Fibroblast of skin of right biceps (primary cell): ENCODE measurements at regions not wholly inside any gene's neighbourhood (a gene's known extent, or its start where the extent isn't known, plus 50 kb on each side); places are given as distances from the start of the nearest gene placed in this dataset.

Source experiments
- DNase-seq: peaks from one replicate; pipeline ENCODE4 v3.0.0-alpha.2; 2013

DNA sequence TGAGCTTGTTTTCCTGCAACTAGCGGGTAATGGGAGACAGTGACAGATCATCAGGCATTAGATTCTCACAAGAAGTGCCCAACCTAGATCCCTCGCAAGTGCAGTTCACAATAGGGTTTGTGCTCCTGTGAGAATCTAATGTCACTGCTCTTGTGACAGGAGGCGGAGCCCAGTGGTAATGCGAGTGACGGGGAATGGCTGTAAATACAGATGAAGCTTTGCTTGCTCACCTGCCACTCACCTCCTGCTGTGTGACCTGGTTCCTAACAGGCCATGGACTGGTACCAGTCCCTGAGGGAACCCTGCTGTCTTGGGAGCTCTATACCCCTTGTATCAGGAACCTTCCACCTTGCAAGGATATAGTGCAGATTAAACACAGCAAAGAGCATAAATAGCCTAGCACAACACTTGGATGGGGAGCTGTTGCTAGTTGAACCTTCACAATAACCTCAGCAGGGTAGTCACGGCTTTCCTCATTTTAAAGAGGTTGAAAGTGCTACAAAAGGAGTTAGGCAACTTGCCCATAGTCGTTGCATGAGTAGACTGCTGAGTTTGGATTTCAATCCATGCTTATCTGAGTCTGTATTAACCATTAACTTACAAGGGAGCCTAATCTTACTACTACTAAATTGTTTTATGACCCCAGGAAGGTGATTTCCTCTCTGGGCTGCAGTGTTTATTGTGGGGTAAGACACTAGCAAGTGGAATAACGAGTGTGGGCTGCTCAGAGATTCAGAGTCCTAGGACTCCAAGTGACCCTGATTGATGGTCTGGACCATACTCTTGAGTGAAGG lies 156.6 kb upstream of the ZFHX3 start:
- DNase-seq: no peak

DNA sequence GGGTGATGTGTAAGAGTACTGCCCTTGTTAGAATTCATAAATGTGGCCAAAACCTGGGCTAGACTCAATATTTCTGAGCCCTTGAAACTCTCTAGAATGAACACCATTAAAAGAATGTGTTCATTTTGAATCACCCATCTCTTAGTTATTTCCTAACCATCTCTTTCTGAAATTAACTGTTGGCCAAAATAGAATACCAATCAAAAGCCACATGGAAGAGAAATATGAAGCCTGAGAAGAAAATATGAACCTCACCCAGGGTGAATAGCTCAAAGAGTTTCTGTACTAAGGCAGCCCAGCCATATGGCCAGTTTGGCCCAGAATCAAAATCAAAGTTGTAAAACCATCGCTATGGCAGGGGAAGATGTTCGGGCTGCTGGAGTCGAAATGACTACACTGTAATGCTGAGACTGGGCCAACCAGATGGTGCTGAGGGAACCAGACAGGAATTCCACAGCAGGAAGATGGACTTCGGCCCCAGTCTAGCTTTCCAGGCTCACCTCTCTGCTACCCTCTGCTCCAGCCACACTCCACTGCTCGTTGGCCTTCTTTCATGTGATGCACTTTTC lies 154.3 kb upstream of the ZFHX3 start:
- peak; percentile 98 for DNase-seq

DNA sequence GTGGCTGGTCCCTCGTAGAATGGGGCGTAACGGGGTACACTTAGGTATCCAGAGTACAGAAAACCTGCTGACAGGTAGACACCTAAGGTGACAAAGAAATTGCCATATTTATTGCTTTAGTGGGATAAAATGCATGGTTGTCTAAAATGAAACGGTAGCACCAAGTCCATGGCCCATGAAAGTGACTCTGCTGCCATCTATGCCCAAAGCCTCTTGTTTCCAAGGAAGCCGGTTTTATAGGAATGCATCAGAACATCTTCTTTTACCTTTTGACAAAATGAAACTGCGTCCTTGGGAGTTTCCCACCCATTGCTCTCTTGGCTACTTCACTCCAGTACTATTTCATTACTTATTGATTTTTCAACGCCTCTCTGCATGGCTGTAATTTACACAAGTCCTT lies 151.3 kb upstream of the ZFHX3 start:
- DNase-seq: no peak

DNA sequence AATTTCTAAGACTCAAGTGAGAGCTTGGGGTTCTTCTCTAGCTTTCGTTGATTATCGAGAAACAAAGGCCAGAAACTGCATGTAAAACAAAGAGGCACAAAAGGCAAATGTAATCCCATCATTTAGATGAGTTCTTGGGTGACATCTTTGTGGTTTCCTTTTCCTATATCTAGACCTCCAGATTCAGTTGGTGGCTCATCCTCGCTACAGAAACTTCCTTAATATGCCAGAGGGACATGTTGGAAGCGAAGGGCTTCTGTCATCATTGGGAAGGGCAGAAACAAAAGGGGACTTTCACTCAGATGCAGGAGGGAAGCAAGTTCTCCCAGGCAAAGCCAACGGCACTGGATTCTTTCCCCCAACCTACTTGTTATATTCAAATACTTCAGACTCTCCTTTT lies 150.6 kb upstream of the ZFHX3 start:
- no peak for DNase-seq

DNA sequence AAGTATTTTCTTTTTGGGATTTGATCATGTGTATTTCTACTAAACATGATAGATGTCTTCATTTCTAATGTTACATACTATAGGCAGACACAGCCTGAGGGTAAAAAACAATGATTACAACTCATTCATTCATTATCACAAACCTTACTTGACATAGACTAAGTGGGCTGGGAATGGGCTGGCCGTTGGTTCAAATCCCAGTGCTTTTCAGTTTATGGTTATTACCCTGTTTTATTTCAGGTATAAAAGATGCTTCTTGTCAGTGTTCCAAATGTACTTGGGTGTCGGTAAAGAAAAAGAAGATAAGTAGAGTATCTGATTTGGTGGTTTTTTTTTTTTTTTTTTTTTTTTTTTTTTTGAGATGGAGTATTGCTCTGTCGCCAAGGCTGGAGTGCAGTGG lies 149.7 kb upstream of the ZFHX3 start:
- no peak for DNase-seq

DNA sequence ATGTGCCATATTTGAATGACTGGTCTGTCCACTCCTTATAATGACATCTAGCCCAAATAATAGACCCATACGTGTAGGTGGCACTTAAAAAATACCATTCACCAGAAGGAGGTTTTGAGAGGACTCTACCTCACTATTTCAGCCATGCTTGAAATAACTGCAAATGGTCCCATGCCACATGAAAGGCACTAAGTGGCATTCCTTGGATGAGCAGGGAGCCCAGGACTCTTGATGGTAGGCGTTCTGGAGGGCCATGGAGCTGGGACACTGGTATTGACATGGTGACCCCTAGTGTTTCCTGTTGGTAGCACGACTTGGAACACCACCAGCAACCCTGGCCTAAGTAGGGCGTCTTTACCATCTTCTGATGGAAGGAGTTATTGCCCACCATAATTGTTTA lies 148.7 kb upstream of the ZFHX3 start:
- DNase-seq: peak; percentile 53

DNA sequence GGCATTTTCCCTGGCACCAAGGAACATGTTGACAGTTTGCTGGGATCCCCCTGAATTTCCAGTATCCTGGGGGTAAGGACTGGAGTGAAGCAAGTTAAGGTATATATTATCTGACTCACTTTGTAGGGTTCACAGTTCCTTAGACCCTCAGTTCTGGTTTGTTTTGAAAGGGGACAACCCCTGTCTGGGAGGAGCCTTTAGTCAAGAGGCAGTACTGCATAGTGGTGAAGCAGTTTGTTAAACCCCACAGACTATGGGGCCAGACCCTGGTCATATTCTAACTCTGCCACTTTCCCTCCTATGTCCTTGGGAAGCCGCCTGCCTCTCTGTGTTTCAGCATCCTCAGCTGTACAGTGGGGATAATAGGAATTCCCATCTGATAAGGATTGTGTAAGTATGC lies 145.5 kb upstream of the ZFHX3 start:
- no peak for DNase-seq

DNA sequence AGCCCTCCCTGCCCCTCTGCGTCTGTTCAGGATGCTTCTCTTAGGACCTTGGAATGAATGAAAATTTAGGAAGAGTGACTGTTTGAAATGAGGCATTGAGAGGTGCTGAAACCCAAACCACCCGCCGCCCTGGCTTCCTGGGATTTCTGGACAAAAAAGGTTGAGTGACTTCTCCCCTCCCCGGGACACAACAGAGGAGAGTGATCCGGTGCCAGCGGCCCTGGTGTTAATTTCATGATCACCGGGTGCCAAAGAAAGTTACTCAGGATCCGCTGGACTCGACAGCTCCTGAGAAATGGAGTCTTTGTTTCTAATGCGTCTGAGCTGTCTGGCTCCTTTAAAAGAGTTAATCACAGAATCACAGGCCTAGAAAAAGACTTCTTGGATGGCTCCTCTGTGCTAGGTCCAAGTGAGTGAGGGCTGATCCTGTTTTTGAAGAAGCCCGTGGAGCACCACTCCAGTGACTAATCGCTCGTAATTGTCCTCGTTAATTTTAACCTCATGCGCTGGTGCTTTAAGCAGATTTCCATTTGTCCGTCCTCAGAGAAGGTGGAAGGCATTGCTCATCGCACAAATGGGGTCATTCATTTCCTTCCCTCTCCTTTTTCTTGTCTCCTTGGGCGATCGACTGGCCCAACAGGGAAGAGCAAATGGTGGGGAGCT lies 144.4 kb upstream of the ZFHX3 start:
- DNase-seq: peak; percentile 56

DNA sequence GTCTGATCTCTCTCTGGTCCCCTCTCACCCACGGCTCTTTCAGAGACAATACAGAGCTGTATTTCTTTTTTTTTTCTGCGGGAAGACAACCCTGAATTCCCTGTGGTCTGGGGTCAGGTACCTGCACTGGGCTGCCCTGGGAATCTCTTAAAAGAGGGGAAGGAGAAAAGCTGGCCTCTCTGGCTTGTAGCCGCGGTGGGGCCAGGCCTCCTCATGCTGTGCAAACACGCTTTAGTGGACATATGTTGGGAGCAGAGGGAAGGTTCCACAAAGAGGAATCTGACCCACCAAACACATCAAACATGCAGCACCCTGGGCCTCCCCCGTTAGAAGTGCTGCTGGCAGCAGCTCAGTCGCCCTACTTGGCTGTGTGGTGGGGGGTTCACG lies 143.7 kb upstream of the ZFHX3 start:
- DNase-seq: no peak

DNA sequence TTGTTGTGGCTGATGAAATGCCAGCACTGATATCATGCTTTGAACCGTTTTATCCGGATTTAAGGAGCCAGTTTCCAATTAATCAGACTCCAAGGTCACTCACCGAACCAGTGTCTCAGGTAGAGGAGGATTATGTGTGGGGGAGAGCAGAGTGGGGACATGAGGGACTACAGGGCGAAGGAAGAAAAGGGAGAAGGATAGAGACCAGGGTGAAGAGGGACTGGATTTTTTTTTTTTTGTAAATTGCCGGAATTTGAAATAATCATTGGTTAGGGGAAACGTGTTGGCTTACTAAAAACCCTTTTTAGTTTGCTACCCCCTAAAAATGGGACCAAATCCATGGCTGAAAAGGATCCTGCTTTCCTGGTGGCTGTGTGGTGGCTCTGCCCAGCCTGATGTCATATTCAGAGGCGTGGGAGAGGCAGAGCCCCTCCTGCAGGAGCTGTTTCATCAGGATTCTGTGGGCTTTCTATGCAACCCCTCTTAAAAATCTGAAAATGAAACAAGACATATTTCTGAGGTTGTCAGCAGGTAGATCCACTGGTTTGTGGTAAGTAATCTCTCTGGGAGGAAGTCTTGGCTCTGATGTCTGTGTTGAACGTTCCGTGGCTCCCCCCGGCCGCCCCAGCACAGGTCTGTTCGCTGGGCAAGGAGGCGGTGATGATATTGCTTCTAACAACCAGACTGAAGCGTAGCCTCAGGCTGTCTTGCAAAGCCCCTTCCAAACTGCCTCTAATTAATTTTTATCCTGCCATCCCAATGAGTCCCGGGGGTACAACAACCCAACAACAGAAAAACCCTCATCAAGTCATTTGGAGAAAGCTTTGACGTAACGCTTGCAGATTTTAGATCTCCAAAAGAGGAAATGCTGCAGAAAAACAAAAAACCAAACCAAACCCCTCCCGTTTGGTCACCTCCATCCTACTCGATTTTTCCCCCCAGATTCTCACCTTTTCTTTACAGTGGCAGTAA lies 143.0 kb upstream of the ZFHX3 start:
- DNase-seq: no peak

DNA sequence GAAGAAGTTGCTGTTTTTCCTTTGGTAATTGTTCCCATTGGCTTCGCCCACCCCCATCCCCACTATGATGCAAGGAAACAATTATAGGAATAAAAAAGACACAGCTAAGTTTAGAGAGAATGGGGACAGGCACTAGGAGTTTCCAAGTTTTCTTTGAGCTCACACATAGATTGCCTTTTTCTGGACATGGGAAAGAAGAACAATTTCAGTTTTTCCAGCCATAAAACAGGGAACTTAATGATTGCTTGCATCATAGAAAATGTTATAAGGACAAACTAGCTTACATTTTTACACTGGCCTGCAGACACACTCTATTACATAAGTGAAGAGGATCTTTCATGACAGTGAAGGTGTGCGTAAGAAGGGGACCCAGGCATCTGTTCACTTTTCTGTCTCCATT lies 142.3 kb upstream of the ZFHX3 start:
- DNase-seq: no peak

DNA sequence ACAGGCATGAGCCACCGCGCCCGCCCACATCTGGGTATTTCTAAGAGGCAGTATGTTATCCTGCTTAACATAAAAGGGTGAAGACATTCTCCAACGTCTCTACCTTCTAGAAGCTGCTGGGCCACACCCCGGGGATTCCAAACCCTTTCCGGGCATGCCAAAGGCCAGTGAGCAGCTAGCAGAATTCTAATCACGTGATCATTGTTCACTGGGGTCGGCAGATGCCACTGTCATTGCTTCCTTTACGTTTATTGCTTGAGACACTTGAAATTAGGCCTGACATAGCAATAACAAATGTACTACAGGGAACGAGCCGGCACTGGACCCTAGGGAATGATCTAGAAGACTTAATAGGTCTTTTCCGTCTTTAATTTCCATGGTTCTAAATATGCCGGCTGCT lies 141.2 kb upstream of the ZFHX3 start:
- DNase-seq: no peak

DNA sequence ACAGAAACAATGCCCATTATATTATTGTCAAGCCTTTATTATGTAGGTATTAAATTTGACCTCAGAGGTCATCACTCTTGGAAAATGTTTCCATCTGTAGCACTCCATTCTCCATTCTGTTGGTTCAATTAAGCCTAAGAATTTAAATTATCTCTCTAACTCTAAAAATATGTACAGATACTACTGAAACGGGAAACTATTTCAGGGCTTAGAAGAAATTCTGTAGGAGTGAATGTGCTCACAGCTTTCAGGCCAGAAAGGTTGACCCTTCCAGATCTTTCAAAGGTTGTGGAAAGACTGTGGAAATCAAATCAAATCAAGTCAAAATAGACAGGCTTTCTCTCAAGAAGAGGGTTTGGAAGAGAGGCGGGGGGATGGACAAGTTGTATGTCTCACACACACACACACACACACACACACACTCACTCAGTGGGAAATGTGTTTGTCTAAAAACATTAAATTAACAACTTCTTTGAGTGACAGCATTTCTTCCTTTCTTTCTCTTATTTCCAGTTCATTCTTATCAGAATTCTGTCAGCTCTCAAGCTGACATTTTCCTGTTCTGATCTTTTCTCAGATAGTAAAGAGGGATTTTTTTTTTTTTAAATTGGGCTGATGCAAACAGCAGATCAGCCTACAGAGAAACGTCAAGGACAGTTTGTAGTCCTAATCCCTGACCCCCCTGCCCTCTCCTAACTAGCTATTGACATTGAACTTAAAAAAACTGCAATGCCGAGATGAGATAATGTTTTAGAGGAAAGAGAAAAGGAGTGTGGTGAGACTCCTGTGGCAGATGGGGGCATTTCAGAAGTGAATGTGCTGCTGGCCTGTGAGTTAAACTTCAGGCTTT lies 139.0 kb upstream of the ZFHX3 start:
- no peak for DNase-seq

DNA sequence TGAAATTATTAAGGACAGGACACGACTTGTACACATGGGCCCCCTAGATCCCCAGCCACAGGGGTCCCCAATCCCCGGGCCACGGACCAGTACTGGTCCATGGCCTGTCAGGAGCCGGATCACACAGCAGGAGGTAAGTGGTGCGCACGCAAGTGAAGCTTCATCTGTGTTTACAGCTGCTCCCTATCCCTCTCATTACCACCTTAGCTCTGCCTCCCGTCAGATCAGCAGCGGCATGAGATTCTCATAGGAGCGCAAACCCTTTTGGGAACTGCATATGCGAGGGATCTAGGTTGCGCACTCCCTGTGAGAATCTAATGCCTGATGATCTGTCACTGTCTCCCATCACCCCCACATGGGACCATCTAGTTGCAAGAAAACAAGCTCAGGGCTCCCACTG lies 137.8 kb upstream of the ZFHX3 start:
- no peak for DNase-seq

DNA sequence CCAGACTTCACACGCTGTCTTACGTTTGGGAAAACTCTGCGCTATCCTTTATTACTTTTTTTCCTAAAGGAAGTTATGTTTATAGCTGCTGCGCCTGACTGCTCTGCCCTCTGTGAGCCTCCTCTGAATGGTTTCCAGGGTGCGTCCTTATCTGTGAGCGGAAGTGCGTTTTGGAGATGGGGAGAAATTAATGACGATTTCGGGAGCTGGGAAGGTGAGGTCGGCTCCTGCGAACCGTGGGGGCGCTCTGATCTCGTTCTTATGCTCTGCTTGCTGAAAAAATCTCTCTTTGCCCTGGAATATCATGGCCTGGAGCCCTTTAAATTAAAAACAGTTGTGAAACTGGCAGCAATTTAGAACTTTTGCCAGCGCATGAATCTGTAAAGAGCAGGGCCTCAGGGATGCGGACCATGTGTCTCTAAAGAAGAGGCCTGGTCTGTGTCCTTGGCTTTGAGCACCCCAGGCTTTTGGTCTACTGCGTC lies 135.7 kb upstream of the ZFHX3 start:
- DNase-seq: peak; percentile 48

DNA sequence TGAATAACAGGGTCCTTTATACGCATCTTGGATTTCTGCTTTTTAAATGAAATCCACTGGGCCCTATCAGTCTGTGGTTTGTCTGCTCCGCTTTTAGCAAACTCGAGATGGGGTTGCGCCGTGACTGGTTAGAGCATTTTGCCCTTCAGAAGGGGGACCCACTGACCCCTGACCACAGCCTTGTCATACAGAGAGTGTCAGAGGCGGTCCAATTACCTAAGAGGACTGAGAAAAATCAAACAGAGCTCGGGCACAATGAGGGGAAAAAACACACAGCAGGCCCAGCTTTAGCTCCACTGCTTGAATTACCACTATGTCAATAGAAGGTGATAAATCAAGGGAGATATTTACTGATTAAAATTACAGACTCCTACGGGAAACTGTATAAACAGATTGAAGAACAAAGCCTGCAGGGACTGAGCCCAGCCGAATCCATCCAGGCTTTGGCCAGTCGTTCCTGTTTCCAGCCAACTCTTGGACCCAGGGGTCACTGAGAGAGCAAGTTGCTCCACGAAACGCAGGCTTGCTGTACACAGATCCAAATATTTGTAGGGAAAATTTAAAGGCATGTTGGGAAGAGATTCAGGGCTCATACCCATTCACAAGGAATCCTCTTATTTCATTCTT lies 131.9 kb upstream of the ZFHX3 start:
- no peak for DNase-seq

DNA sequence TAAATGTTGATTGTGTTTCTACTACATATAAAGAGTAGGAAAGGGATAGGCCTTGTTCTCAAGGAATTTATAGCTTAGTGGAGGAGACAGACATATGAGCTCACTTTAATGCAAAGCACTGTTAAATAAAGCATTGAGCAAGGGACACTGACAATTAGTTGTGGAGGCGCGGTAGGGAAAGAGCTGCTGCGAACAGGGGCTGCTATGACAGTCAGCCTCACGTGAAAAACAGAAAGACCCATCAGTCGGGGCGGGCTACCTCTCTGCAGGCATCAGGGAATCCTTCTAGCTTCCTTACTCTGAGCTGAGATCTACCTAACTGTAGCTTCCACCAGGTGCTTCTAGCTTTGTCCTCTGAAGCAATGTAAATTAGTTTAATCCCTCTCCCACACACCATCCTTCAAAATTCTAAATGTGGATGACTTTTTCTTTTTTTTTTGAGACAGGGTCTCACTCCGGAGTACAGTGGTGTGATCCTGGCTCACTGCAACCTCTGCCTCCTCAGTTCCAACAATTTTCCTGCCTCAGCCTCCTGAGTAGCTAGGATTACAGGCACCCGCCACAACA lies 129.9 kb upstream of the ZFHX3 start:
- DNase-seq: no peak

DNA sequence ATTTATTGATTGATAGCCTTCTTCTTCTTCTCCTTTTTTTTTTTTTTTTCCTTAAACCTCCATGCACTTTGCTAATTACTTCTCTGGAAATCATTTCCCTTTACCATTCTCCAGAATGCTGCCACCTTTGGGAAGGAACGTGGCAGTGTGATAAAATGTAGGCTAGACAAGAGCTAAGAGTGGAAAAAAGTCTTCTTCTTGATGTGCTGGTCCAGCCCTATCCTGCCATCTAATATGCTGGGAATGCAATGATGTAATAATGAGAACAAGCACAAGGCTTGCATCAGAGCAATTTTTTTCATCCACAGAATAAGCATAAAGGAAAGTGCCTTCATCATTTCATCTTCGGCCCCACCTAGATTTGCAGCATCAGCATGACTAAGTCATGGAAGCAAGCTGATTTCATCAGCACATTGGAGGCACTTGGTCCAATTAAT lies 128.7 kb upstream of the ZFHX3 start:
- DNase-seq: peak; percentile 92

DNA sequence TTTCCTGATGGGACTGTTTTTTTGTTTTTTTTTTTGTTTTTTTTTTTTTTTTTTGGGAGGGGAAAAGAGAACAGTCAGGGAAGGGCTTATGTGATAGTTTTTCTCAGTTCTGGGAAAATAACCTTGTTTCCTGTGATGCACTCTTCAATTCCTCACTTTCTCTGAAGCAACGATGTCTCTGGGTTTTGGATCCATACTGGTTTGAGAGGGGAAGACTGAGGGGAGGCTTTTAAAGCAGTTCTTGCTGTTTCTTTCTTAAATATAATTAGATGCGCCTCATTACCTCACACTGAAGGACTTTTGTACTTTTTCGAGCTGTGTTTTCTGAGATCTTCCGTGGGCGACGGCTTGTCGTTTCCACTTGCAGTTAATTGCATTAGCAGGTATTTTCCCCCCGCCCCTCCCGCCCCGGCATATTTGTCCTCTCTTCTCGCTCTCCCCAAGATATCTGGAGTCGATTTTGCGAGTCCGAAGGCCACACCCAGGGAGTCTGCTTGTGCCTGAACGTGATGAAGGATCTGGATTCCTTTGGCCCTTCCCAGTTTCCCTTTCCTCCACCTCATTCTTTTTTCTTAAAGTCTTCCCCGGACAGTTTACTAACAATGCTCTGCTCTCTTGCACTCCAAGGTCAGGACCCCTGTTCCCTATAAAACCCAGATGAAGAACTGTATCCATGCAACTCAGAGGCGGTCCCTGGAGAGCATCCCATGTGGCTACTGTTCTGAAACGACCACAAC lies 125.2 kb upstream of the ZFHX3 start:
- no peak for DNase-seq

DNA sequence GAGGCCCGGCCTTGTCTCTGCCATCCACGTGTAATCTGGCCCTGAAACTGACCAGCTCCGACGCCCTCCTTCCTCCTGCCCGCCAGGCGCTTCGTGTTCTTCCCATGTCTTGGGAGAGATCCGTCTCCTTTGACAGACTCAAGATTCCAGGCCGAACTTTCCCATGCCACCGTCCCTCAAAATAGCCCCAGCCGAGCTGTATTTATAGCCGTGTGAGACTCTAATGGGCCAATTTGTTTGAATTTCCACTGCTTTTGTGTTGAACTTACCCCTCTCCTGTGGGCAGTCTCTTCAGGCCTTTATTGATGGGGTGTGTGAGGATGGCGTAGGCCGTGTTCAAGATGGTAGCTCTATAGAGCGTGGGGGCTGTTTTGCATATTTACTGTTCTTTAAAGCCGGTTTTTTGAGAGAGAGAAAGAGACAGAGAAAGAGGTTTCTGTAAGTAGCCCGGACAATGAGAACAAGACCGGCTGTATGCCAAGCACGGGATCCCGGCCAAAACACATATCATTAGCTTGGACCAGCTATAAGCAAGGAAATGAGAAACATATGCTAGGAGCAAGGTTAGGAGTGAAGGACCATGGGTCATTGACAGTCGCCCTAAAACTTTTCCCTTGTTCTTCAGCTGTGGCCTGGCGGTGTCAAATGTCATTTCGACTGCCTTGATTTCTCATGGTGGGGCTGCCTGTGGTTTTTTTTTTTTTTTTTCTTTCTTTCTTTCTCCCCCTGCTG lies 124.5 kb upstream of the ZFHX3 start:
- peak; percentile 91 for DNase-seq
